Ishikawa (cell line): ENCODE measurements at regions not wholly inside any gene's neighbourhood (a gene's known extent, or its start where the extent isn't known, plus 50 kb on each side); places are given as distances from the start of the nearest gene placed in this dataset.

Source experiments
- CEBPB ChIP-seq: IDR thresholded peaks from 2 replicates; pipeline ENCODE4 v1.6.1; 2012
- CREB1 ChIP-seq: IDR thresholded peaks from 2 replicates; pipeline ENCODE4 v1.6.1; 2012; ENCODE audit warnings: low read depth
- EGR1 ChIP-seq: IDR thresholded peaks from 2 replicates; pipeline ENCODE4 v1.6.1; 2012
- EP300 ChIP-seq: IDR thresholded peaks from 2 replicates; pipeline ENCODE4 v1.6.1; 2012; ENCODE audit warnings: borderline replicate concordance
- FOXM1 ChIP-seq: IDR thresholded peaks from 2 replicates; pipeline ENCODE4 v1.6.1; 2012; ENCODE audit warnings: low read depth, borderline replicate concordance
- NFIC ChIP-seq: IDR thresholded peaks from 2 replicates; pipeline ENCODE4 v1.6.1; 2012
- RAD21 ChIP-seq: IDR thresholded peaks from 2 replicates; pipeline ENCODE4 v1.6.1; 2012; ENCODE audit warnings: low read depth
- TAF1 ChIP-seq: IDR thresholded peaks from 2 replicates; pipeline ENCODE4 v1.6.1; 2012; ENCODE audit warnings: low read depth, mild to moderate bottlenecking
- TCF12 ChIP-seq: IDR thresholded peaks from 2 replicates; pipeline ENCODE4 v1.6.1; 2012; ENCODE audit warnings: low read depth
- TEAD4 ChIP-seq: IDR thresholded peaks from 2 replicates; pipeline ENCODE4 v1.6.1; 2012
- YY1 ChIP-seq: IDR thresholded peaks from 2 replicates; pipeline ENCODE4 v1.6.1; 2012; ENCODE audit warnings: low read depth
- ZBTB7A ChIP-seq: IDR thresholded peaks from 2 replicates; pipeline ENCODE4 v1.6.1; 2012; ENCODE audit warnings: low read depth
- TF ChIP-seq, protein P1 (sequence below): IDR thresholded peaks from 2 replicates; pipeline ENCODE4 v1.6.1; 2012
- TF ChIP-seq, protein P2 (sequence below): IDR thresholded peaks from 2 replicates; pipeline ENCODE4 v1.6.1; 2012
- TF ChIP-seq, protein P3 (sequence below): IDR thresholded peaks from 2 replicates; pipeline ENCODE4 v1.6.1; 2012; ENCODE audit warnings: low read depth, mild to moderate bottlenecking

DNA sequence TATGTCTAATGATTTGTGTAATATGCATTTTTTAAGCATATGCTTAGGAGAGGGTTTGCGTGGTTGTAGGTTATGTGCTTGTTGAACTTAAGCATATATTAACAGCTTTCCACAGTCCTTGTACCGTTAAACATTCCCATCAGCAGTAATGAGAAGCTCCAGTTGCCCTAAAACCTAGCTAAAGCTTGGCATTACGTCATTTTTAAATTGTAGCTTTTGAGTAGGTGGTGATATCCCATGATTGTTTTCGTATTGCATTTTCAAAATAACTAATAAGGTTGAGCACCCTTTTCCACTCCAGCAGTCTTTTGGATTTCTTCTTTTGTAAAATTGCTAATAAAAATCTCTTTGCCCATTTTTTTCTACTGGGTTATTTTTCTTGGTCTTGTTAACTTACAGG lies 453.1 kb upstream of the GCFC2 start:
- TF ChIP-seq EGR1 = no peak
- no peak for TF ChIP-seq FOXM1
- TF ChIP-seq RAD21 = no peak
- TF ChIP-seq, protein P1, sequence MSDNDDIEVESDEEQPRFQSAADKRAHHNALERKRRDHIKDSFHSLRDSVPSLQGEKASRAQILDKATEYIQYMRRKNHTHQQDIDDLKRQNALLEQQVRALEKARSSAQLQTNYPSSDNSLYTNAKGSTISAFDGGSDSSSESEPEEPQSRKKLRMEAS = no peak
- no peak for TF ChIP-seq CREB1
- no peak for TF ChIP-seq TEAD4

DNA sequence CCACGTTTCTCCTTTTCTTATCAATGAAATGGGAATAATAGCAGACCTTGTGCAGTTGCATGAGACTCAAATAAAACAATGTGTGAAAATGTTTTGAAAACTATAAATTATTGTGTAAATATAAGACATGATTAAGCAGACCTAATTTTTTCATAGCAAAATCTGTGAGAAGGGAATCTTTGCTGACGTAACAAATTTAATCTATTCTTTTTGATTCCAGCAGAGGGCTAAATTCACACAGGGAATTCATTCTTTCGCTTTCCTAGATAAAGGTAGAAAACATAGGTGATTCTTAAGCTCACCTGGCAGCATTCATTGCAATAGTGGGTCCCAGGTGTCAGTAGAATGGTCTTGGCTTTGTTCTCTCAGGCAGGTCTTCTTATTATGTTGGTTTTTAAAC lies 450.0 kb upstream of the GCFC2 start:
- no peak for TF ChIP-seq TCF12
- TF ChIP-seq, protein P1 = no peak
- no peak for TF ChIP-seq NFIC
- TF ChIP-seq RAD21 = no peak
- TF ChIP-seq CREB1 = no peak
- TF ChIP-seq FOXM1 = no peak
- TF ChIP-seq EGR1 = no peak
- TF ChIP-seq, protein P2, sequence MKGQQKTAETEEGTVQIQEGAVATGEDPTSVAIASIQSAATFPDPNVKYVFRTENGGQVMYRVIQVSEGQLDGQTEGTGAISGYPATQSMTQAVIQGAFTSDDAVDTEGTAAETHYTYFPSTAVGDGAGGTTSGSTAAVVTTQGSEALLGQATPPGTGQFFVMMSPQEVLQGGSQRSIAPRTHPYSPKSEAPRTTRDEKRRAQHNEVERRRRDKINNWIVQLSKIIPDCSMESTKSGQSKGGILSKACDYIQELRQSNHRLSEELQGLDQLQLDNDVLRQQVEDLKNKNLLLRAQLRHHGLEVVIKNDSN = no peak
- TF ChIP-seq, protein P3, sequence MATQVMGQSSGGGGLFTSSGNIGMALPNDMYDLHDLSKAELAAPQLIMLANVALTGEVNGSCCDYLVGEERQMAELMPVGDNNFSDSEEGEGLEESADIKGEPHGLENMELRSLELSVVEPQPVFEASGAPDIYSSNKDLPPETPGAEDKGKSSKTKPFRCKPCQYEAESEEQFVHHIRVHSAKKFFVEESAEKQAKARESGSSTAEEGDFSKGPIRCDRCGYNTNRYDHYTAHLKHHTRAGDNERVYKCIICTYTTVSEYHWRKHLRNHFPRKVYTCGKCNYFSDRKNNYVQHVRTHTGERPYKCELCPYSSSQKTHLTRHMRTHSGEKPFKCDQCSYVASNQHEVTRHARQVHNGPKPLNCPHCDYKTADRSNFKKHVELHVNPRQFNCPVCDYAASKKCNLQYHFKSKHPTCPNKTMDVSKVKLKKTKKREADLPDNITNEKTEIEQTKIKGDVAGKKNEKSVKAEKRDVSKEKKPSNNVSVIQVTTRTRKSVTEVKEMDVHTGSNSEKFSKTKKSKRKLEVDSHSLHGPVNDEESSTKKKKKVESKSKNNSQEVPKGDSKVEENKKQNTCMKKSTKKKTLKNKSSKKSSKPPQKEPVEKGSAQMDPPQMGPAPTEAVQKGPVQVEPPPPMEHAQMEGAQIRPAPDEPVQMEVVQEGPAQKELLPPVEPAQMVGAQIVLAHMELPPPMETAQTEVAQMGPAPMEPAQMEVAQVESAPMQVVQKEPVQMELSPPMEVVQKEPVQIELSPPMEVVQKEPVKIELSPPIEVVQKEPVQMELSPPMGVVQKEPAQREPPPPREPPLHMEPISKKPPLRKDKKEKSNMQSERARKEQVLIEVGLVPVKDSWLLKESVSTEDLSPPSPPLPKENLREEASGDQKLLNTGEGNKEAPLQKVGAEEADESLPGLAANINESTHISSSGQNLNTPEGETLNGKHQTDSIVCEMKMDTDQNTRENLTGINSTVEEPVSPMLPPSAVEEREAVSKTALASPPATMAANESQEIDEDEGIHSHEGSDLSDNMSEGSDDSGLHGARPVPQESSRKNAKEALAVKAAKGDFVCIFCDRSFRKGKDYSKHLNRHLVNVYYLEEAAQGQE = no peak
- no peak for TF ChIP-seq CEBPB
- TF ChIP-seq TEAD4 = no peak
- no peak for TF ChIP-seq YY1
- no peak for TF ChIP-seq EP300

DNA sequence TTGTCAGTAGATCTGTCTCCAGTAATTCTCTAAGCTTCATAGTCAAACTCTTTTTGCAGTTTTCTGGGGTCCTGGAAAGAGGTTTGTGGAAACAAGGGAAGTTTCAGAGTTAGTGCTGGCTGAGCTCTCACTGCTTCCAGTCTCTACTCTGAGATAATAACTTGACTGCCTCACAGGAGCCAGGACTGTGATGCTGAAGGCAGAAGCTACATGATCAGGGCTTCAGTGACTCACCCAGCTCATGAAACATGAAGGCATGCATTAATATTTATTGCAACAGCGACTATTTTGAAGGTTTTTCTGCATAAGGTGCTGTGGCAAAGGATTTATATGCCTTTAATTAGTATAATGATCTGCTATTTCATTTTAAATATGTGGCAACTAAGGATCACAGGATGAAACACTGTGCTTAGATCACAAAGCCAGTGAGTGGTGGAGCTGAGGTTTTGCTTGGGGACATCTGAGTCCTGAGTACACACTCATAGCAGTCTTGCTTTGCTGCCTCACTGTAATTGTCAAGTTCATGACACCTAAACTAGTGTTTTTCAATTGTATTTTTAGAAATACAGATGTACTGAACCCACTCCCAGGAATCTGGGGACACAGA lies 448.4 kb upstream of the GCFC2 start:
- TF ChIP-seq EGR1 (no peak), RAD21 (no peak), TCF12 (no peak), YY1 (no peak), FOXM1 (no peak), EP300 (no peak), NFIC (no peak), CEBPB (no peak)
- TF ChIP-seq, protein P3 = no peak
- TF ChIP-seq, protein P2 = no peak
- TF ChIP-seq, protein P1 = no peak

DNA sequence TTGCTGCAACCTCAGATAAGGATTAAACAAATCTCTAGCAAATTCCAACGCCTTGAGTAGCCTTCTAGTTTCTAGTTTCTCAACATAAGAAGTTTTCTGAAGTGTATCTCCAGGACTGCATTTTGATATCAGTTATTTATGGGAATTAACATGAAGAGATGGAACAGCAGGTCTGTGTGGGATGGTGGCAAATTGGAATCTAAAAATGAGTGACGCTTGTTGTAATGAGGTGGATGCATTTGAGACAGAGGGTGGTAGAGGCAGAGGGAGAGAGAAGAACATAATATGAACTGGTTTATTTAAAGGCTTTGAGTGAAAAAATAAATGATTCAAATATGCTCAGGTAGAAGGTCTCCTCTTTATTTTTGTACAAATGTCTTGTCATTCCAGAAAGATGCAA lies 446.8 kb upstream of the GCFC2 start:
- TF ChIP-seq EP300 = no peak
- no peak for TF ChIP-seq CREB1
- no peak for TF ChIP-seq TEAD4
- TF ChIP-seq, protein P2 = no peak
- no peak for TF ChIP-seq ZBTB7A
- TF ChIP-seq, protein P3 = no peak
- no peak for TF ChIP-seq CEBPB
- no peak for TF ChIP-seq RAD21
- TF ChIP-seq, protein P1 = no peak
- TF ChIP-seq TAF1 = no peak
- TF ChIP-seq EGR1 = no peak
- TF ChIP-seq YY1 = no peak
